ENCODE measurements at regions not wholly inside any gene's neighbourhood (a gene's known extent, or its start where the extent isn't known, plus 50 kb on each side); places are given as distances from the start of the nearest gene placed in this dataset.

GRCh38 chr16:11482946-11483748 lies 103.6 kb downstream of the LITAF start:
- in situ Hi-C loops (cut with MboI): no loop called here
- Histone ChIP-seq H3K9ac (ENCODE audit: control insufficient read depth, insufficient read depth, low read length) (no peak overlapping the region), H3K79me2 (ENCODE audit: control insufficient read depth, insufficient read depth, low read length) (no peaks in the 10 kb centered on the region), H3K4me1 (ENCODE audit: control insufficient read depth, insufficient read depth, low read length) (no peaks in the 10 kb centered on the region), H4K20me1 (ENCODE audit: control insufficient read depth, insufficient read depth) (no peaks in the 10 kb centered on the region), H3K4me2 (ENCODE audit: control insufficient read depth, insufficient read depth) (no peak overlapping the region), H3K9me3 (replicated peaks; ENCODE audit: control insufficient read depth, insufficient read depth, low read length) (peaks cover 15% of the 10 kb centered on the region), H3K27ac (ENCODE audit: control insufficient read depth, insufficient read depth) (no peak overlapping the region), H3K4me3 (no peak overlapping the region), H2AFZ (ENCODE audit: control insufficient read depth, low read depth, low read length) (no peak overlapping the region), H3K36me3 (ENCODE audit: control insufficient read depth in 2 of 2, insufficient read depth in 2 of 2, low read length in 1 of 2) (no peaks in the 10 kb centered on the region), H3K27me3 (replicated peaks in 1 of 2; ENCODE audit: control insufficient read depth in 2 of 2, insufficient read depth in 2 of 2, low read length in 1 of 2) (no peaks in the 10 kb centered on the region)
- ATAC-seq: no peak
- intact Hi-C loops (cut with micrococcal nuclease; ENCODE audit: unreplicated experiment): no loop called here
- ChIA-PET CTCF (interaction anchor here (0.6 to 1.2 kb wide), 4 partner anchors 10 to 110 kb away, joined by 3 read pairs; no protein-coding TSS in a partner anchor), RAD21 (ENCODE audit: unreplicated experiment) (no interaction called here), POLR2A (interaction anchor here (0.7 kb wide), 1 partner anchor 18 kb away, joined by 3 read pairs; no protein-coding TSS in a partner anchor), SMC1A (ENCODE audit: uncharacterized antibody, unreplicated experiment) (no interaction called here)
- TF ChIP-seq SIN3A (IDR thresholded peaks at IDR 0.05; ENCODE audit: low read depth, low read length) (no peak), CREM (IDR thresholded peaks at IDR 0.05; ENCODE audit: low read depth) (no peak), MXI1 (IDR thresholded peaks at IDR 0.05; ENCODE audit: low read depth, low read length) (no peak), ESRRA (IDR thresholded peaks at IDR 0.05; ENCODE audit: low read length) (no peak), CREB1 (IDR thresholded peaks at IDR 0.05; ENCODE audit: low read depth) (no peak), IRF3 (IDR thresholded peaks at IDR 0.05) (no peak), NFXL1 (IDR thresholded peaks at IDR 0.05; ENCODE audit: borderline replicate concordance) (no peak), HDAC6 (IDR thresholded peaks at IDR 0.05; ENCODE audit: unreplicated experiment) (no peak), SUPT20H (IDR thresholded peaks at IDR 0.05; ENCODE audit: borderline replicate concordance, control insufficient read depth, low read depth, low read length) (no peak), CTCF (IDR thresholded peaks at IDR 0.05 in 2 of 3, conservative IDR thresholded peaks at IDR 0.05 in 1 of 3; ENCODE audit: control insufficient read depth in 2 of 3, extremely low read depth in 1 of 3, insufficient read depth in 1 of 3, low read depth in 3 of 3, low read length in 3 of 3) (no peak)
- 28% methylated on average over 6 of the region's 6 CpGs for WGBS (ENCODE audit: insufficient coverage, insufficient replicate concordance, low lambda C conversion rate, missing lambda C conversion rate)
- BruUV-seq (replicated peaks): no TSS peak
- no peak for DNase-seq (ENCODE audit: low read depth, low spot score)
- no peak for FAIRE-seq

Data from GM12878 (cell line).